ENCODE measurements at regions not wholly inside any gene's neighbourhood (a gene's known extent, or its start where the extent isn't known, plus 50 kb on each side); places are given as distances from the start of the nearest gene placed in this dataset.

- Mint-ChIP-seq H3K27ac (ENCODE audit: unreplicated experiment) (no peak overlapping the region), H3K36me3 (ENCODE audit: unreplicated experiment) (peaks cover 5% of the 10 kb centered on the region), H3K4me3 (ENCODE audit: unreplicated experiment) (no peak overlapping the region), H3K27me3 (ENCODE audit: unreplicated experiment) (no peaks in the 10 kb centered on the region), H3K4me1 (ENCODE audit: low read depth, unreplicated experiment) (no peaks in the 10 kb centered on the region), H3K9me3 (ENCODE audit: unreplicated experiment) (peaks cover 1% of the 10 kb centered on the region)
- no peak for TF ChIP-seq CTCF (IDR thresholded peaks at IDR 0.05; ENCODE audit: partially characterized antibody, unreplicated experiment)
- no peak for DNase-seq
Measured at GRCh38 chr2:239685556-239685955, 284.7 kb upstream of the HDAC4 start.

- DNase-seq, result no peak
- Mint-ChIP-seq H3K27ac (ENCODE audit: unreplicated experiment) (no peak overlapping the region), H3K9me3 (ENCODE audit: unreplicated experiment) (peaks cover 1% of the 10 kb centered on the region), H3K4me1 (ENCODE audit: low read depth, unreplicated experiment) (no peaks in the 10 kb centered on the region), H3K27me3 (ENCODE audit: unreplicated experiment) (no peaks in the 10 kb centered on the region), H3K36me3 (ENCODE audit: unreplicated experiment) (peaks cover 5% of the 10 kb centered on the region), H3K4me3 (ENCODE audit: unreplicated experiment) (no peak overlapping the region)
- TF ChIP-seq CTCF (IDR thresholded peaks at IDR 0.05; ENCODE audit: partially characterized antibody, unreplicated experiment), result no peak
Measured at GRCh38 chr2:239684996-239685395, 284.2 kb upstream of the HDAC4 start.

- H3K27me3 Mint-ChIP-seq (ENCODE audit: unreplicated experiment), result no peaks in the 10 kb centered on the region
- no peak overlapping the region for H3K27ac Mint-ChIP-seq (ENCODE audit: unreplicated experiment)
- no peaks in the 10 kb centered on the region for H3K4me1 Mint-ChIP-seq (ENCODE audit: low read depth, unreplicated experiment)
Measured at GRCh38 chr2:239684271-239684810, 283.5 kb upstream of the HDAC4 start.

GRCh38 chr2:239682518-239682917, 281.7 kb upstream of the HDAC4 start:
- peaks cover 3% of the 10 kb centered on the region for H3K9me3 Mint-ChIP-seq (ENCODE audit: unreplicated experiment)
- H3K4me3 Mint-ChIP-seq (ENCODE audit: unreplicated experiment), result no peak overlapping the region
- no peak overlapping the region for H3K27ac Mint-ChIP-seq (ENCODE audit: unreplicated experiment)
- peaks cover 5% of the 10 kb centered on the region for H3K36me3 Mint-ChIP-seq (ENCODE audit: unreplicated experiment)
- H3K27me3 Mint-ChIP-seq (ENCODE audit: unreplicated experiment), result peaks cover 2% of the 10 kb centered on the region
- no peaks in the 10 kb centered on the region for H3K4me1 Mint-ChIP-seq (ENCODE audit: low read depth, unreplicated experiment)
- TF ChIP-seq CTCF (IDR thresholded peaks at IDR 0.05; ENCODE audit: partially characterized antibody, unreplicated experiment), result no peak
- DNase-seq, result no peak

More at GRCh38 chr2:239684271-239684810, 283.5 kb upstream of the HDAC4 start:
- Mint-ChIP-seq H3K9me3 (ENCODE audit: unreplicated experiment) (peaks cover 1% of the 10 kb centered on the region), H3K36me3 (ENCODE audit: unreplicated experiment) (peaks cover 5% of the 10 kb centered on the region), H3K4me3 (ENCODE audit: unreplicated experiment) (no peak overlapping the region)
- no peak for TF ChIP-seq CTCF (IDR thresholded peaks at IDR 0.05; ENCODE audit: partially characterized antibody, unreplicated experiment)
- DNase-seq, result no peak

- peaks cover 5% of the 10 kb centered on the region for H3K36me3 Mint-ChIP-seq (ENCODE audit: unreplicated experiment)
- no peaks in the 10 kb centered on the region for H3K4me1 Mint-ChIP-seq (ENCODE audit: low read depth, unreplicated experiment)
- no peak overlapping the region for H3K27ac Mint-ChIP-seq (ENCODE audit: unreplicated experiment)
- H3K27me3 Mint-ChIP-seq (ENCODE audit: unreplicated experiment), result peaks cover 5% of the 10 kb centered on the region
- H3K9me3 Mint-ChIP-seq (ENCODE audit: unreplicated experiment), result peaks cover 4% of the 10 kb centered on the region
- no peak overlapping the region for H3K4me3 Mint-ChIP-seq (ENCODE audit: unreplicated experiment)
- TF ChIP-seq CTCF (IDR thresholded peaks at IDR 0.05; ENCODE audit: partially characterized antibody, unreplicated experiment), result no peak
- no peak for DNase-seq
Measured at GRCh38 chr2:239679755-239680154, 278.9 kb upstream of the HDAC4 start.
